NT2/D1 (cell line): ENCODE measurements at regions not wholly inside any gene's neighbourhood (a gene's known extent, or its start where the extent isn't known, plus 50 kb on each side); places are given as distances from the start of the nearest gene placed in this dataset.

Experiments
- DNase-seq: peaks from one replicate; pipeline ENCODE4 v3.0.0-alpha.2; 2011; ENCODE audit warnings: low read depth, low spot score
- H3K27me3 ChIP-seq: 2 replicates; pipeline ENCODE4 v1.6.0; 2011; ENCODE audit warnings: mild to moderate bottlenecking; ENCODE audit not compliant: insufficient read length, insufficient read depth
- H3K36me3 ChIP-seq: 2 replicates; pipeline ENCODE4 v1.6.1; 2011; ENCODE audit warnings: mild to moderate bottlenecking, low read length, mixed read lengths; ENCODE audit not compliant: insufficient read depth, insufficient read length
- H3K4me1 ChIP-seq: 2 replicates; pipeline ENCODE4 v1.5.1; 2011; ENCODE audit not compliant: insufficient read depth, insufficient read length
- H3K4me3 ChIP-seq: 2 replicates; pipeline ENCODE4 v1.5.1; 2011; ENCODE audit warnings: low read depth; ENCODE audit not compliant: insufficient read length
- H3K9ac ChIP-seq: 2 replicates; pipeline ENCODE4 v1.6.0; 2011; ENCODE audit warnings: low read depth; ENCODE audit not compliant: insufficient read length
- H3K9me3 ChIP-seq: 2 replicates; pipeline ENCODE4 v1.5.1; 2011; ENCODE audit warnings: mild to moderate bottlenecking, low read length; ENCODE audit not compliant: insufficient read depth
- SUZ12 ChIP-seq: IDR thresholded peaks from 2 replicates; pipeline ENCODE4 v1.6.1; 2011; ENCODE audit not compliant: insufficient read length, insufficient read depth; ENCODE audit errors: extremely low read depth
- YY1 ChIP-seq: IDR thresholded peaks from 2 replicates; pipeline ENCODE4 v1.6.1; 2011; ENCODE audit not compliant: insufficient read length, insufficient read depth
- ZNF274 ChIP-seq: IDR thresholded peaks from 2 replicates; pipeline ENCODE4 v1.6.1; 2011; ENCODE audit warnings: mild to moderate bottlenecking, low read depth, low read length

GRCh38 chr20:56839786-56840185, 210.7 kb downstream of the TFAP2C start:
- H3K36me3 ChIP-seq = no peaks in the 10 kb centered on the region
- no peaks in the 10 kb centered on the region for H3K4me1 ChIP-seq
- no peak overlapping the region for H3K9ac ChIP-seq
- no peaks in the 10 kb centered on the region for H3K27me3 ChIP-seq
- H3K4me3 ChIP-seq = no peak overlapping the region
- H3K9me3 ChIP-seq = peaks cover 14% of the 10 kb centered on the region; the same call in 1 of the 2 replicates
- no peak for DNase-seq
- TF ChIP-seq YY1 = no peak
- TF ChIP-seq SUZ12 = no peak
- no peak for TF ChIP-seq ZNF274

DNA sequence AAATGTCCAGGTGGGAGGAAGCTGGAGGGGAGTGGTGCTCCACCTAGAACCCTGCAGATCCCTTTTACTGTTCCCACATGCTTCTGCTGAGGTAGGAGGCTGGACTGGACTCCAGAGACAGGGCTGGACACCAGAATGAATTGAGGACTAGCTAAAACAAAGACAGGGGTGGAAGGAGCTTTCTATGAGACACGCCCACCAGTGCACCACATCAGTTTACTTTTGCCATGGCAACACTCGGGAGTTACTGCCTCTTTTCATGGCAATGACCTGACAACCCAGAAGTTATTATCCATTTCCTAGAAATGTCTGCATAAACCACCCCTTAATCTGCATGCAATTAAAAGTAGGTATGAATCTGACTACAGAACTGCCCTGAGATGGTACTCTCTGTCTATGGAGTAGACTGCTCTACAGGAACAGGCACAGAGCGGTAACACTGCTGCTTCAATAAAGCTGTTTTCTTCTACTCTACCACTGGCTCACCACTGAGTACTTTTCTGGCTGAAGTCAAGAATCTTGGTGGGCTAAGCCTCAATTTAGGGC, 211.7 kb downstream of the TFAP2C start:
- no peak overlapping the region for H3K9ac ChIP-seq
- DNase-seq = no peak
- no peak for TF ChIP-seq YY1
- TF ChIP-seq ZNF274 = no peak
- no peak for TF ChIP-seq SUZ12
- H3K4me3 ChIP-seq = no peak overlapping the region
- H3K4me1 ChIP-seq = no peaks in the 10 kb centered on the region
- no peaks in the 10 kb centered on the region for H3K27me3 ChIP-seq
- H3K9me3 ChIP-seq = peaks cover 14% of the 10 kb centered on the region; the same call in 1 of the 2 replicates
- no peaks in the 10 kb centered on the region for H3K36me3 ChIP-seq

GRCh38 chr20:56841346-56841908, 212.3 kb downstream of the TFAP2C start:
- DNase-seq = no peak
- H3K9ac ChIP-seq = no peak overlapping the region
- no peaks in the 10 kb centered on the region for H3K27me3 ChIP-seq
- H3K9me3 ChIP-seq = peaks cover 14% of the 10 kb centered on the region; the same call in 1 of the 2 replicates
- H3K4me3 ChIP-seq = no peak overlapping the region
- H3K36me3 ChIP-seq = no peaks in the 10 kb centered on the region
- H3K4me1 ChIP-seq = no peaks in the 10 kb centered on the region
- TF ChIP-seq ZNF274 (no peak), SUZ12 (no peak), YY1 (no peak)

- no peak for TF ChIP-seq SUZ12
- TF ChIP-seq YY1 = no peak
- TF ChIP-seq ZNF274 = no peak
These were observed 212.9 kb downstream of the TFAP2C start for GRCh38 chr20:56842056-56842455.

GRCh38 chr20:56843386-56843785, 214.3 kb downstream of the TFAP2C start:
- H3K9ac ChIP-seq = no peak overlapping the region
- no peaks in the 10 kb centered on the region for H3K27me3 ChIP-seq
- TF ChIP-seq SUZ12 = no peak
- no peak for TF ChIP-seq YY1
- TF ChIP-seq ZNF274 = no peak
- no peak for DNase-seq
- peaks cover 14% of the 10 kb centered on the region; the same call in 1 of the 2 replicates for H3K9me3 ChIP-seq
- H3K4me3 ChIP-seq = no peak overlapping the region
- no peaks in the 10 kb centered on the region for H3K4me1 ChIP-seq
- no peaks in the 10 kb centered on the region for H3K36me3 ChIP-seq

More at GRCh38 chr20:56842056-56842455, 212.9 kb downstream of the TFAP2C start:
- H3K27me3 ChIP-seq = no peaks in the 10 kb centered on the region
- no peak overlapping the region for H3K9ac ChIP-seq
- H3K4me1 ChIP-seq = no peaks in the 10 kb centered on the region
- no peaks in the 10 kb centered on the region for H3K36me3 ChIP-seq
- DNase-seq = no peak
- H3K4me3 ChIP-seq = no peak overlapping the region
- peaks cover 14% of the 10 kb centered on the region; the same call in 1 of the 2 replicates for H3K9me3 ChIP-seq

GRCh38 chr20:56843817-56844216, 214.7 kb downstream of the TFAP2C start:
- H3K36me3 ChIP-seq = no peaks in the 10 kb centered on the region
- H3K4me3 ChIP-seq = no peak overlapping the region
- no peak for DNase-seq
- H3K4me1 ChIP-seq = no peaks in the 10 kb centered on the region
- no peaks in the 10 kb centered on the region for H3K27me3 ChIP-seq
- TF ChIP-seq YY1 = no peak
- no peak for TF ChIP-seq ZNF274
- TF ChIP-seq SUZ12 = no peak
- no peak overlapping the region for H3K9ac ChIP-seq
- H3K9me3 ChIP-seq = peaks cover 14% of the 10 kb centered on the region; the same call in 1 of the 2 replicates

GRCh38 chr20:56845546-56846086, 216.5 kb downstream of the TFAP2C start:
- no peak for DNase-seq
- no peaks in the 10 kb centered on the region for H3K4me1 ChIP-seq
- peaks cover 14% of the 10 kb centered on the region; the same call in 1 of the 2 replicates for H3K9me3 ChIP-seq
- TF ChIP-seq YY1 (no peak), ZNF274 (no peak), SUZ12 (no peak)
- no peaks in the 10 kb centered on the region for H3K36me3 ChIP-seq
- H3K4me3 ChIP-seq = no peak overlapping the region
- H3K27me3 ChIP-seq = no peaks in the 10 kb centered on the region
- no peak overlapping the region for H3K9ac ChIP-seq
